Spinal cord (tissue), 9 donors: ENCODE measurements at regions not wholly inside any gene's neighbourhood (a gene's known extent, or its start where the extent isn't known, plus 50 kb on each side); places are given as distances from the start of the nearest gene placed in this dataset.
A peak's percentile ranks its signal among the peaks of the same experiment; 100 is the strongest.
"Not testable (repeated sequence)": the region's sequence is repeated elsewhere in the genome, so short reads cannot be mapped to it uniquely, and the experiment has no call there.

Experiments
- DNase-seq, 6 donors: peaks; one replicate each; pipeline versions ENCODE4 v3.0.0 to v3.0.0-alpha.2; 2013 to 2015; ENCODE audit warnings: low spot score in 6 of 6, low read depth in 4 of 6
- H3K27ac ChIP-seq: one replicate; pipeline ENCODE4 v1.5.1; 2013; ENCODE audit warnings: low read depth, low read length, control low read depth
- H3K27me3 ChIP-seq: one replicate; pipeline ENCODE4 v1.6.1; 2013; ENCODE audit warnings: low read length; ENCODE audit not compliant: control insufficient read depth, insufficient read depth
- H3K36me3 ChIP-seq: one replicate; pipeline ENCODE4 v1.6.1; 2013; ENCODE audit warnings: low read length; ENCODE audit not compliant: control insufficient read depth, insufficient read depth
- H3K4me1 ChIP-seq: one replicate; pipeline ENCODE4 v1.6.1; 2013; ENCODE audit warnings: low read length; ENCODE audit not compliant: control insufficient read depth, insufficient read depth
- H3K4me3 ChIP-seq: one replicate; pipeline ENCODE4 v1.5.1; 2013; ENCODE audit warnings: low read depth, low read length, control low read depth
- H3K9me3 ChIP-seq: one replicate; pipeline ENCODE4 v1.6.1; 2013; ENCODE audit warnings: low read length; ENCODE audit not compliant: control insufficient read depth, insufficient read depth
- WGBS: methylation state at CpG from one replicate; pipeline ENCODE4 v1.1.5; 2013; ENCODE audit warnings: missing lambda C conversion rate; ENCODE audit not compliant: insufficient coverage; 5-methylcytosine and 5-hydroxymethylcytosine counted together
- donor health status: healthy.

GRCh38 chr4:184335520-184335919 is 117.8 kb upstream of the ENPP6 start:
- Histone ChIP-seq H3K4me1 (no peaks in the 10 kb centered on the region), H3K36me3 (no peaks in the 10 kb centered on the region), H3K4me3 (no peak overlapping the region), H3K27me3 (no peaks in the 10 kb centered on the region), H3K9me3 (no peaks in the 10 kb centered on the region), H3K27ac (no peak overlapping the region)
- WGBS = no CpG with 5 or more reads among the region's 1 CpG
- DNase-seq = no peak

DNA sequence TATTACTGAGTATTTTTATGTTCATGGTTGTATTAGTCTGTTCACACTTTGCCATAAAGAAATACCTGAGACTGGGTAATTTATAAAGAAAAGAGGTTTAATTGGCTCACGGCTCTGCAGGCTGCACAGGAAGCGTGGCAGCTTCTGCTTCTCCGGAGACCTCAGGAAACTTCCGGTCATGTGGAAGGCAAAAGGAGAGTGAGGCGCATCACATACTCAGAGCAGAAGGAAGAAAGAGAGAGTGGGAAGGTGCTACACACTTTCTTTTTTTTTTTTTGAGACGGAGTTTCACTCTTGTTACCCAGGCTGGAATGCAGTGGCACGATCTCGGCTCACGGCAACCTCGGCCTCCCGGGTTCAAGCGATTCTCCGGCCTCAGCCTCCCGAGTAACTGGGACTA is 115.8 kb upstream of the ENPP6 start:
- H3K27me3 ChIP-seq, DNase-seq, H3K4me3 ChIP-seq, H3K27ac ChIP-seq, H3K9me3 ChIP-seq, H3K36me3 ChIP-seq: not testable (repeated sequence)
- WGBS = 86% methylated on average over 4 of the region's 14 CpGs
- H3K4me1 ChIP-seq = peaks cover 12% of the 10 kb centered on the region

DNA sequence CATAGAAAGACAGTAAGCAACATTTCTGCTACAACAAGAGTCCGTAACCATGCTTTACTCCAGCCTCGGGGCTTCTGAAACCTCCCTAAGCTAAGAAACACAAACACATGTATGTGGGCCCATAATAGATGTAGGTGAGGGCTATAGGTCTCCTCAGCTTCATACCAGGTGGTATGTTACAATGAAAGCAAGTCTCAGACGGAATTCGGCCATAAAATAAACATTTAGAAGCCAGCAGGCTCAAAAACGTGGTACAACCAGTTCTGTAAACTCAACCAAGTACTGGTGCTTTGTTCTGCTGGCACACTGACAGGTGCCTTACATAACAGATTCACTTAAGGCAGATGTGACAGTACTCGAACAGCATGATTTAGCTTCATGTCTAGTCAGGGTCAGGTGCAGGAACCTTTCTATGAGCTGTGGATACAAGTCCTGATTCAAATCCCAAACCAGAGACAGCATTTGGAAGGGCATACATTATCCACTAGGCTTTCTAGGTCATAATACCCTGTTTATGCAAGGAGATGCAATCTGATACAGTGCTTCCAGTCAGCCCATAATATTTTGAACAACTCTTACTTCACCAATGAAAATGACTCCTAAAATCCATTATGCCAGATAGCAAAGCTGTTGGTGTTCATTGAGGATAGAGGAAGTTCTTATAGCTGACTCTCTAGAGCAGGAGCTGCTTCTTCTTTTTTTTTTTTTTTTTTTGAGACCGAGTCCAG is 113.8 kb upstream of the ENPP6 start:
- no peak overlapping the region for H3K27ac ChIP-seq
- peaks cover 12% of the 10 kb centered on the region for H3K4me1 ChIP-seq
- no peak overlapping the region for H3K4me3 ChIP-seq
- no peaks in the 10 kb centered on the region for H3K9me3 ChIP-seq
- WGBS = 58% methylated on average over 4 of the region's 7 CpGs
- no peaks in the 10 kb centered on the region for H3K27me3 ChIP-seq
- H3K36me3 ChIP-seq = no peaks in the 10 kb centered on the region
- peak in 1 of 6 donors; percentile 33 for DNase-seq

GRCh38 chr4:184330517-184331094 is 112.9 kb upstream of the ENPP6 start:
- H3K9me3 ChIP-seq, H3K36me3 ChIP-seq, DNase-seq, H3K27me3 ChIP-seq, H3K4me3 ChIP-seq: not testable (repeated sequence)
- peak overlapping the region; percentile 68 for H3K27ac ChIP-seq
- H3K4me1 ChIP-seq = peaks cover 12% of the 10 kb centered on the region
- no CpG with 5 or more reads among the region's 5 CpGs for WGBS

DNA sequence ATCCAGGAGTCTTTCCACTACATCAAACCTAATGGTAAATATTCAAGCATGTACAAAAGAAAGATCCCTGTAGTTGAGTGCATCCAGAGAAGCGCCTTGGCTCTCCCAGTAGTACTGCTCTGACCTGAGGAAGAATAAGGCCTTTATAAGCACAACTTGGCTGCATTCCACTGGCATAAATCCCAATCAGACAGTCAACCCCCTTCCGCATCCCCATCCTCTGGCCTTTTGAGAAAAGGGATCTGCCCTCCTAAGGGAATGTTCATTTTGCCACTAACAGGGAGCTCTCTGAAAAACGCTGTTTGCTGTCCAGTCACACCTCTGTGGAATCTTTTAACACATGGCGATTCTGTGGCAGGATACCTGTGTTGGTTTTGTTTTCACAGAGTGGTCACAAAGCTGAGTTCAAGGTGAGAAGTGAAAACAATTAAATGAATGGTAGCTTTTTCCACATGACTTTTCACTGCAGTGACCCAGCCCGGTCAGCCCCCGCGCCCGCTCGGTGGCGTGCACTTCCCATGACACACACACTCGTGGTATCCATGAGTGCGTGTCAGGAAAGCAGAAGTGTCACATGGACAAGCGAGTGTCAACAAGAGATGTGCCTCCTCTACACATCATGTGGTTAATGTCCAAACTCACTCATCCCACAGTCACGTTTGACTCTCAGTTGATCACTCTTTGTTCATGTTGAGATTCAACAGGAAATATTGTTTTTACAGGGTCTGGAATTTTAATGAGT is 112.2 kb upstream of the ENPP6 start:
- no peak overlapping the region for H3K4me3 ChIP-seq

DNA sequence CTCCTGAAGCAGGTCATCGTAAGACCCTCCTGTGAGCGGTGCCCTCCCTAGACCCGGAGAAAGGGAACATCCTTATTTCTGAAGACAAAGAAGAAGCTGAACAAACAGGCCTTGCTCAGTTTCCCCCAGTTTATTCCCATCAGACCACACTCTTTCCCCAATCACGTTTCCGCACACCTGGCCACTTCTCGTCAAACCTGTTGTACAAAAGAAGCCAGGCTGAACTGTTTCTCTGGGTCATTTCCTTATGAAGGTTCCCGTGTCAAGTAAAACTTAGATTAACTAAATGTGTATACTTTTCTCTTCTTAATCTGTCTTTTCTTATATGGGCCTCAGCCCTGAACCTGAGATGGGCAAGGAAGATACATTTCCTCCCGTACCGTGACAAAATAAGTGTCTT is 111.6 kb upstream of the ENPP6 start:
- Histone ChIP-seq H3K4me1 (peaks cover 12% of the 10 kb centered on the region), H3K27ac (peak overlapping the region; percentile 68), H3K36me3 (no peaks in the 10 kb centered on the region), H3K9me3 (no peaks in the 10 kb centered on the region), H3K27me3 (no peaks in the 10 kb centered on the region), H3K4me3 (no peak overlapping the region)
- WGBS = 83% methylated on average over 8 of the region's 9 CpGs
- DNase-seq = no peak

More for the DNA sequence above, 112.2 kb upstream of the ENPP6 start:
- H3K36me3 ChIP-seq = no peaks in the 10 kb centered on the region
- H3K9me3 ChIP-seq = no peaks in the 10 kb centered on the region
- peak; percentile 52 to 90 (median 69) for DNase-seq
- no peaks in the 10 kb centered on the region for H3K27me3 ChIP-seq
- WGBS = 29% methylated on average over 11 of the region's 14 CpGs
- peaks cover 12% of the 10 kb centered on the region for H3K4me1 ChIP-seq
- H3K27ac ChIP-seq = peak overlapping the region; percentile 68

DNA sequence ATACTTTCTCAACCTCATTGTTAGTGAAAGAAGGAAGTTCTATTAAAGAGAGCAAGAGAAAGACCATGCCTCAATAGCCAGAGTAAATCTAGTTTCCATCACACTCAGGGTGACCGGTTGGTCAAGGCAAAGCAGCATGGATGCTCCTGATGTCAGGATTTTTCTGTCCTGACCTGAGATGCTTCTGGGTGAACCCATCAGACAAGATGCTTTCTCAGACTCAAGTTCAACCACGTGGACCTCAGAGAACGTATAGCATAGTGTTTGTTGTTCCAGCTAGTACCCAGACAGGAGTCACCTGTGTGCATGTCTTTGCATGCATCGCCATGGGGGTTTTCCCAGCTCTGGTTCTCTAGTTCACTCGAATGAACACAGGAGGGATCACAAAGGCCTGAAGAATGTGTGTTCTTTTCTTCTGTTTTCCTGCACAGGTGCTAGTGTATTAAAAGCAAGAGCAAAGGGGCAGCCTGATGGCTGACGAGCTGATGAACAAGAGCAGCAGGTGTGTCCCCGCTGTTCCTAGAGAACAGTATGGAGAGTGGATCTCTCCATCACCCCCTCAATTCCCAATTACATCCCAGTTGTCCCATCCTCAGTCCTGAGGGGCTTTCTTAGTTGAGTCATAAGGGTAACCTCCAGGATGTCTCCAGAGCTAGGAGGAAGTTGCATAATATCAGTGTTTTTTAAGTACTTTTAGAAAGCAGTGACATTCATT is 110.5 kb upstream of the ENPP6 start:
- no peaks in the 10 kb centered on the region for H3K9me3 ChIP-seq
- WGBS = 89% methylated on average over 5 of the region's 7 CpGs
- no peaks in the 10 kb centered on the region for H3K27me3 ChIP-seq
- no peak overlapping the region for H3K27ac ChIP-seq
- peaks cover 12% of the 10 kb centered on the region for H3K4me1 ChIP-seq
- DNase-seq = no peak
- H3K4me3 ChIP-seq = no peak overlapping the region
- no peaks in the 10 kb centered on the region for H3K36me3 ChIP-seq

DNA sequence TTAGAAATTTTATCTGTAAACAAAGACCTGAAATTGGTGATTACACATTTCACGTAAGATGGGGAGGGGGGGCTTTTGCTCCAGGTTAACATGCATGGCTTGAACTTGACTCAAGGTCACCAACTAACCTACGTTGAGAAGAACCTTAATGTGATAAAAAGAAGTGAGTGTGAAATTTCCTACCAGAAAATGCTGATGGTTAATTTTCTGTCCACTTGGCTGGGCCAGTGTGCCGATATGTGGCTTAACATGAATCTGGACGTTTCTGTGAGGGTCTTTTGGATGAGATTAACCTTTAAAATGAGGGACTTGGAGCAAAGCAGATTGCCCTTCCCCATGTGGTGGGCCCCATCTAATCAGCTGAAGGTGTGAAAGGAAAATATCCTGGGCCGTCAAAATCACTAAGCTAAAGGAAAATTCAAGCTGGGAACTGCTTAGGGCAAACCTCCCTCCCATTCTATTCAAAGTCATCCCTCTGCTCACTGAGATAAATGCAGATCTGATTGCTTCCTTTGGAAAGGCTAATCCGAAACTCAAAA is 107.3 kb upstream of the ENPP6 start:
- no peaks in the 10 kb centered on the region for H3K36me3 ChIP-seq
- H3K27ac ChIP-seq = no peak overlapping the region
- no peaks in the 10 kb centered on the region for H3K9me3 ChIP-seq
- H3K27me3 ChIP-seq = no peaks in the 10 kb centered on the region
- H3K4me3 ChIP-seq = no peak overlapping the region
- H3K4me1 ChIP-seq = peaks cover 8% of the 10 kb centered on the region
- no peak for DNase-seq
- 93% methylated on average over 3 of the region's 6 CpGs for WGBS

GRCh38 chr4:184322328-184323025 is 104.8 kb upstream of the ENPP6 start:
- DNase-seq = no peak
- Histone ChIP-seq H3K4me3 (no peak overlapping the region), H3K9me3 (no peaks in the 10 kb centered on the region), H3K36me3 (no peaks in the 10 kb centered on the region), H3K4me1 (no peaks in the 10 kb centered on the region), H3K27ac (no peak overlapping the region), H3K27me3 (no peaks in the 10 kb centered on the region)
- WGBS = no CpG with 5 or more reads among the region's 2 CpGs
